Neuronal stem cell (in vitro differentiated cells): ENCODE measurements at regions not wholly inside any gene's neighbourhood (a gene's known extent, or its start where the extent isn't known, plus 50 kb on each side); places are given as distances from the start of the nearest gene placed in this dataset.

Experiments
- DNase-seq: peaks from one replicate; pipeline ENCODE4 v3.0.0-alpha.2; 2013; ENCODE audit warnings: low spot score
- H2AFZ ChIP-seq: one replicate; pipeline ENCODE4 v1.6.1; 2013; ENCODE audit warnings: mild to moderate bottlenecking, low read length, inconsistent platforms
- H2AK5ac ChIP-seq: 2 replicates; pipeline ENCODE4 v1.6.1; 2013; ENCODE audit warnings: low read depth, mild to moderate bottlenecking, inconsistent platforms, low read length, moderate library complexity, mixed read lengths
- H2BK120ac ChIP-seq: 2 replicates; pipeline ENCODE4 v1.6.1; 2013; ENCODE audit warnings: low read depth, mild to moderate bottlenecking, inconsistent platforms, low read length, moderate library complexity, mixed read lengths
- H2BK12ac ChIP-seq: one replicate; pipeline ENCODE4 v1.6.1; 2013; ENCODE audit warnings: low read length, inconsistent platforms
- H2BK15ac ChIP-seq: 2 replicates; pipeline ENCODE4 v1.6.1; 2013; ENCODE audit warnings: mild to moderate bottlenecking, low read length, inconsistent platforms, mixed read lengths
- H2BK5ac ChIP-seq: one replicate; pipeline ENCODE4 v1.6.1; 2013; ENCODE audit warnings: inconsistent platforms, mild to moderate bottlenecking, low read length, moderate library complexity
- H3K14ac ChIP-seq: one replicate; pipeline ENCODE4 v1.6.1; 2013; ENCODE audit warnings: low read length, inconsistent platforms
- H3K18ac ChIP-seq: 2 replicates; pipeline ENCODE4 v1.6.1; 2013; ENCODE audit warnings: low read length, inconsistent platforms
- H3K23ac ChIP-seq: 2 replicates; pipeline ENCODE4 v1.6.1; 2013; ENCODE audit warnings: low read depth, mild to moderate bottlenecking, mixed read lengths, low read length, inconsistent platforms; ENCODE audit not compliant: poor library complexity
- H3K27ac ChIP-seq: replicated peaks from 3 replicates; pipeline ENCODE4 v1.5.1; 2013; ENCODE audit warnings: low read length, inconsistent platforms
- H3K27me3 ChIP-seq, 3 experiments: 2 replicates each; pipeline ENCODE4 v1.6.1; 2013; ENCODE audit warnings: low read length in 3 of 3, mild to moderate bottlenecking in 2 of 3, inconsistent platforms in 1 of 3, low read depth in 1 of 3, mixed read lengths in 1 of 3, moderate library complexity in 1 of 3; ENCODE audit not compliant: control insufficient read depth in 3 of 3, insufficient read depth in 3 of 3
- H3K36me3 ChIP-seq, 2 donors: replicated peaks in 1 of 2; 2 replicates each; pipeline ENCODE4 v1.6.1; 2013; ENCODE audit warnings: low read length in 2 of 2; ENCODE audit not compliant: control insufficient read depth in 2 of 2, insufficient read depth in 2 of 2
- H3K4ac ChIP-seq: 2 replicates; pipeline ENCODE4 v1.6.1; 2013; ENCODE audit warnings: inconsistent platforms, mild to moderate bottlenecking, low read length, moderate library complexity
- H3K4me1 ChIP-seq, 2 donors: 1 replicate in 1 of 2; 2 replicates in 1 of 2; pipeline ENCODE4 v1.6.1; 2013; ENCODE audit warnings: low read length in 2 of 2, low read depth in 1 of 2; ENCODE audit not compliant: control insufficient read depth in 2 of 2, insufficient read depth in 1 of 2
- H3K4me2 ChIP-seq: one replicate; pipeline ENCODE4 v1.6.1; 2013; ENCODE audit warnings: mild to moderate bottlenecking, low read length, inconsistent platforms; ENCODE audit not compliant: insufficient read depth, poor library complexity, severe bottlenecking
- H3K4me3 ChIP-seq, 2 donors: 2 replicates each; pipeline ENCODE4 v1.5.1; 2013; ENCODE audit warnings: low read length in 2 of 2, mild to moderate bottlenecking in 2 of 2, inconsistent platforms in 1 of 2, moderate library complexity in 1 of 2
- H3K79me1 ChIP-seq: one replicate; pipeline ENCODE4 v1.6.1; 2013; ENCODE audit warnings: low read depth, mild to moderate bottlenecking, inconsistent platforms, low read length, moderate library complexity
- H3K9ac ChIP-seq: one replicate; pipeline ENCODE4 v1.6.1; 2013; ENCODE audit warnings: mild to moderate bottlenecking, low read depth, low read length, inconsistent platforms; ENCODE audit not compliant: poor library complexity
- H3K9me3 ChIP-seq, 2 donors: replicated peaks in 1 of 2; 2 replicates each; pipeline versions ENCODE3 to v1.6.1; 2013; ENCODE audit warnings: low read length in 2 of 2, mild to moderate bottlenecking in 2 of 2, inconsistent platforms in 1 of 2, low read depth in 1 of 2, mixed read lengths in 1 of 2, moderate library complexity in 1 of 2; ENCODE audit not compliant: control insufficient read depth in 2 of 2, insufficient read depth in 1 of 2
- H4K8ac ChIP-seq: one replicate; pipeline ENCODE4 v1.6.1; 2013; ENCODE audit warnings: low read depth, mild to moderate bottlenecking, inconsistent platforms, low read length, moderate library complexity
- H4K91ac ChIP-seq: one replicate; pipeline ENCODE4 v1.6.1; 2013; ENCODE audit warnings: low read length, low read depth, mild to moderate bottlenecking, inconsistent platforms; ENCODE audit not compliant: poor library complexity
- WGBS, 2 donors: extraction: QIAGEN DNeasy Blood & Tissue Kit; methylation state at CpG; one replicate each; pipeline ENCODE4 v1.1.7; 2013; ENCODE audit warnings: missing lambda C conversion rate in 2 of 2, mixed read lengths in 1 of 2; ENCODE audit not compliant: insufficient read length in 2 of 2, insufficient replicate concordance in 1 of 2; ENCODE audit errors: extremely low coverage in 2 of 2; 5-methylcytosine and 5-hydroxymethylcytosine counted together

DNA sequence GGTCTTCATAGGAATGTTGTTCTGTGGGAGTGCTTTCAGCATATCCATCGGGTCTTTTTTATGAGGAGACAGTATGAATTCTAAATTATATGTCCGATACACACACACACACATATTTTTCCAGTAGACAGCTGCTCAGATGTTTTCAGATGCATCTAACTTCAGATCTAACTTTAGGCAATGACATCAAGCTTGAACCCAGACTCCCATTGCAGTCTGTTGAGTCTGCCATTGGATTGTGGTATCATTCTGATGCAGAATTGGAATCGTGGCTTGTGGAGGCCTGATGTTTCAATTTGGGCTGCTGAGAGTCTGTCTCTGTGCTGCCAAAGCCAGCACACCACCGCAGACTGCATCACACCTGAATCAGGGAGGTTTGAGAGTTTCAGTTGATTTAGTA lies 376.4 kb downstream of the OSTF1 start:
- Histone ChIP-seq H3K4me1 (no peaks in the 10 kb centered on the region), H3K9me3 (no peaks in the 10 kb centered on the region)
- no peak for DNase-seq

GRCh38 chr9:75467142-75467541 lies 378.8 kb downstream of the OSTF1 start:
- H2AK5ac ChIP-seq, result no peak overlapping the region
- no peak overlapping the region for H2BK120ac ChIP-seq
- no peak for DNase-seq
- no peak overlapping the region for H4K8ac ChIP-seq
- H2AFZ ChIP-seq, result no peak overlapping the region
- WGBS, 2 donors, result no CpG with 5 or more reads among the region's 2 CpGs
- H3K27ac ChIP-seq, result no peak overlapping the region
- H2BK5ac ChIP-seq, result no peak overlapping the region
- H3K23ac ChIP-seq, result no peak overlapping the region
- H3K4ac ChIP-seq, result no peak overlapping the region
- H3K79me1 ChIP-seq, result no peaks in the 10 kb centered on the region
- H3K36me3 ChIP-seq, result no peaks in the 10 kb centered on the region
- no peak overlapping the region for H4K91ac ChIP-seq
- no peak overlapping the region for H2BK15ac ChIP-seq
- no peak overlapping the region for H3K14ac ChIP-seq
- no peaks in the 10 kb centered on the region for H3K27me3 ChIP-seq
- no peak overlapping the region for H3K4me3 ChIP-seq
- H3K18ac ChIP-seq, result no peak overlapping the region
- peaks cover 0 to 5% of the 10 kb centered on the region in 2 donors for H3K4me1 ChIP-seq
- H3K9me3 ChIP-seq, result no peaks in the 10 kb centered on the region
- no peak overlapping the region for H3K9ac ChIP-seq
- H2BK12ac ChIP-seq, result no peak overlapping the region
- H3K4me2 ChIP-seq, result no peak overlapping the region

More for the DNA sequence above, 376.4 kb downstream of the OSTF1 start:
- no peak overlapping the region for H2BK12ac ChIP-seq
- no peak overlapping the region for H3K4ac ChIP-seq
- H2AFZ ChIP-seq, result no peak overlapping the region
- no peak overlapping the region for H4K8ac ChIP-seq
- H3K18ac ChIP-seq, result no peak overlapping the region
- H3K4me3 ChIP-seq, result no peak overlapping the region
- no peak overlapping the region for H3K14ac ChIP-seq
- no peak overlapping the region for H3K9ac ChIP-seq
- no peak overlapping the region for H4K91ac ChIP-seq
- H3K23ac ChIP-seq, result no peak overlapping the region
- no peak overlapping the region for H3K27ac ChIP-seq
- H3K36me3 ChIP-seq, result no peaks in the 10 kb centered on the region
- WGBS, 2 donors, result no CpG with 5 or more reads among the region's 4 CpGs
- H2BK5ac ChIP-seq, result no peak overlapping the region
- H3K27me3 ChIP-seq, result no peaks in the 10 kb centered on the region
- no peak overlapping the region for H2AK5ac ChIP-seq
- no peaks in the 10 kb centered on the region for H3K79me1 ChIP-seq
- no peak overlapping the region for H2BK15ac ChIP-seq
- H3K4me2 ChIP-seq, result no peak overlapping the region
- H2BK120ac ChIP-seq, result no peak overlapping the region

- Histone ChIP-seq H2BK12ac (no peak overlapping the region), H3K9me3 (no peaks in the 10 kb centered on the region), H3K23ac (no peak overlapping the region), H3K9ac (no peak overlapping the region), H3K4me2 (no peak overlapping the region), H2BK120ac (no peak overlapping the region), H3K27me3 (no peaks in the 10 kb centered on the region), H3K18ac (no peak overlapping the region), H2AFZ (no peak overlapping the region), H3K79me1 (no peaks in the 10 kb centered on the region), H3K36me3 (no peaks in the 10 kb centered on the region), H3K4me1 (peaks cover 0 to 5% of the 10 kb centered on the region in 2 donors), H2BK15ac (no peak overlapping the region), H4K8ac (no peak overlapping the region), H3K14ac (no peak overlapping the region), H3K27ac (no peak overlapping the region), H3K4ac (no peak overlapping the region), H2AK5ac (no peak overlapping the region), H3K4me3 (no peak overlapping the region), H4K91ac (no peak overlapping the region), H2BK5ac (no peak overlapping the region)
- DNase-seq, result no peak
- no CpG with 5 or more reads among the region's 3 CpGs for WGBS, 2 donors
Observed at GRCh38 chr9:75471549-75472114, 383.3 kb downstream of the OSTF1 start.

DNA sequence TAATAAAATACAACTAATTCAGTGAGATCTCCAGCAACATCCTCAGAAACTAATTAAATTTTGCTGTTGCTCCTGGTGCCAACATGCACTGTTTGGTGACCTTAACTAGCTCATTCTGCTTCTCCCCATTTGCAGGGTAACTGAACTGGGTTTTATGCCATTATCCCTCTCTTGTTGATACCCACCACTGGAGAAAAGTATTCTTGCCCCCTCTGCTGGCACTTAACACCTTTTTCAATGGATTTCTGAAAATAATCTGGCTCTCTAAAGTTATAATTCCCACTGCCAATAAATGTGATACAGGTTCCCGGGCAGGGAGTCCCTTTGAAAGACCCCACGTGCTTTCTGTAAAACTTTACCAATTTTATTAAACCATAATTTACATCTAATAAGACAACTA lies 394.3 kb downstream of the OSTF1 start:
- DNase-seq, result no peak
- no peak overlapping the region for H2AFZ ChIP-seq
- H3K4me3 ChIP-seq, result no peak overlapping the region
- H2BK12ac ChIP-seq, result no peak overlapping the region
- no peak overlapping the region for H3K9ac ChIP-seq
- no peak overlapping the region for H2BK5ac ChIP-seq
- no peak overlapping the region for H2AK5ac ChIP-seq
- no peak overlapping the region for H3K14ac ChIP-seq
- WGBS, 2 donors, result no CpG with 5 or more reads among the region's 2 CpGs
- H3K36me3 ChIP-seq, result no peaks in the 10 kb centered on the region
- H3K4me2 ChIP-seq, result no peak overlapping the region
- no peak overlapping the region for H2BK120ac ChIP-seq
- H2BK15ac ChIP-seq, result no peak overlapping the region
- no peaks in the 10 kb centered on the region for H3K27me3 ChIP-seq
- H3K79me1 ChIP-seq, result no peaks in the 10 kb centered on the region
- no peaks in the 10 kb centered on the region for H3K4me1 ChIP-seq
- peaks cover 0 to 3% of the 10 kb centered on the region in 2 donors for H3K9me3 ChIP-seq
- no peak overlapping the region for H4K91ac ChIP-seq
- no peak overlapping the region for H3K23ac ChIP-seq
- no peak overlapping the region for H4K8ac ChIP-seq
- no peak overlapping the region for H3K18ac ChIP-seq
- no peak overlapping the region for H3K4ac ChIP-seq
- H3K27ac ChIP-seq, result no peak overlapping the region
